ENCODE measurements at regions not wholly inside any gene's neighbourhood (a gene's known extent, or its start where the extent isn't known, plus 50 kb on each side); places are given as distances from the start of the nearest gene placed in this dataset.

- TF ChIP-seq REST (IDR thresholded peaks at IDR 0.05; ENCODE audit: borderline replicate concordance): no peak
- TF ChIP-seq TAF1 (IDR thresholded peaks at IDR 0.05; ENCODE audit: low read depth): no peak
- TF ChIP-seq CTCF (IDR thresholded peaks at IDR 0.05; ENCODE audit: poor library complexity, severe bottlenecking): no peak
- TF ChIP-seq POLR2AphosphoS5 (IDR thresholded peaks at IDR 0.05): no peak
Observed at GRCh38 chr10:131676800-131677421, 223.9 kb upstream of the PPP2R2D start.
